SK-N-SH treated with all-trans-retinoic acid at 6 μM for 48 hours (cell line): ENCODE measurements at regions not wholly inside any gene's neighbourhood (a gene's known extent, or its start where the extent isn't known, plus 50 kb on each side); places are given as distances from the start of the nearest gene placed in this dataset.

Source experiments
- CSDC2 ChIP-seq: fragments of 250-450 bp; sonication (Bioruptor Pico); IDR thresholded peaks from 2 replicates; pipeline ENCODE4 v1.5.0; 2020; ENCODE audit warnings: mild to moderate bottlenecking, moderate library complexity
- TF ChIP-seq, protein P1 (sequence below): fragments of 250-450 bp; sonication (Bioruptor Pico); IDR thresholded peaks from 2 replicates; pipeline ENCODE4 v1.5.1; 2020; ENCODE audit warnings: low read depth, mild to moderate bottlenecking, moderate library complexity

DNA sequence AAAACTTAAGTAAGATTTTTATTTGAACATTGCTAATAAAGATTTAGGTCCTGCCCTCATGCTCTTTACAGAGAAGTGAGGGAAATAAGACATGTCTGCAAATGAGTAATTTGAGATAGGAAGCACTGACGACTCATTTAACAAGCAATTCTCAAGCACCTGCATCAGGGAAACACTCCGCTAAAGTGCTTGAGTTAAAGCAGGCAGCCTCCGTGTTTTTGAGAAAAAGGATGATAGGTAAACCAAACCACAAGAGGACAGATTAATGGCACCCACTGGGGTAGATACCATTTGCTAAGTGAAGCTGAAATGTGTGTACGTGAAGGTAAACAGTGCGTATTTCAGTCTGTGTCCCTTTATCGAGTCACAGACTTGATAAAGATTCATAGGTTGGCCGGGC is 184.6 kb upstream of the CARD18 start:
- TF ChIP-seq, protein P1, sequence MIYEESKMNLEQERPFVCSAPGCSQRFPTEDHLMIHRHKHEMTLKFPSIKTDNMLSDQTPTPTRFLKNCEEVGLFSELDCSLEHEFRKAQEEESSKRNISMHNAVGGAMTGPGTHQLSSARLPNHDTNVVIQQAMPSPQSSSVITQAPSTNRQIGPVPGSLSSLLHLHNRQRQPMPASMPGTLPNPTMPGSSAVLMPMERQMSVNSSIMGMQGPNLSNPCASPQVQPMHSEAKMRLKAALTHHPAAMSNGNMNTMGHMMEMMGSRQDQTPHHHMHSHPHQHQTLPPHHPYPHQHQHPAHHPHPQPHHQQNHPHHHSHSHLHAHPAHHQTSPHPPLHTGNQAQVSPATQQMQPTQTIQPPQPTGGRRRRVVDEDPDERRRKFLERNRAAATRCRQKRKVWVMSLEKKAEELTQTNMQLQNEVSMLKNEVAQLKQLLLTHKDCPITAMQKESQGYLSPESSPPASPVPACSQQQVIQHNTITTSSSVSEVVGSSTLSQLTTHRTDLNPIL (CRISPR knock-in tag): no peak
- TF ChIP-seq CSDC2 (CRISPR knock-in tag): no peak
